Heart left ventricle (tissue), 16 donors: ENCODE measurements at regions not wholly inside any gene's neighbourhood (a gene's known extent, or its start where the extent isn't known, plus 50 kb on each side); places are given as distances from the start of the nearest gene placed in this dataset.

ENCODE experiments used
- ATAC-seq, 4 donors: fragments of 200-7000 bp; cut with Tn5 transposase; one replicate each; pipeline ENCODE4 v1.9.1; 2020 to 2022; ENCODE audit warnings: moderate library complexity in 4 of 4, mild to moderate bottlenecking in 3 of 4, moderate number of reproducible peaks in 1 of 4
- DNase-seq, 5 donors: peaks; one replicate each; pipeline ENCODE4 v3.0.0-alpha.2; 2020
- H3K27ac ChIP-seq, 12 donors: fragments of 200-600 bp; sonication (generic) in 4 of 12; one replicate each; pipeline versions ENCODE4 v1.5.0 to v1.8.0; 2016 to 2022; ENCODE audit warnings: mild to moderate bottlenecking in 2 of 12
- H3K27me3 ChIP-seq, 9 donors: fragments of 200-600 bp; sonication (generic) in 2 of 9; one replicate each; pipeline versions ENCODE4 v1.5.1 to v1.8.0; 2016 to 2022; ENCODE audit warnings: mild to moderate bottlenecking in 3 of 9
- H3K36me3 ChIP-seq, 9 donors: fragments of 200-600 bp; sonication (generic) in 2 of 9; one replicate each; pipeline versions ENCODE4 v1.5.0 to v1.8.0; 2018 to 2022; ENCODE audit warnings: mild to moderate bottlenecking in 2 of 9
- H3K4me1 ChIP-seq, 12 donors: fragments of 200-600 bp; sonication (generic) in 4 of 12; one replicate each; pipeline versions ENCODE4 v1.5.0 to v1.8.0; 2016 to 2022; ENCODE audit warnings: mild to moderate bottlenecking in 3 of 12
- H3K4me3 ChIP-seq, 12 donors: fragments of 200-600 bp; sonication (generic) in 4 of 12; one replicate each; pipeline versions ENCODE4 v1.5.0 to v1.8.0; 2017 to 2022; ENCODE audit warnings: mild to moderate bottlenecking in 9 of 12, moderate library complexity in 4 of 12
- H3K9me3 ChIP-seq, 12 donors: fragments of 200-600 bp; sonication (generic) in 4 of 12; one replicate each; pipeline versions ENCODE4 v1.5.0 to v1.8.0; 2016 to 2022; ENCODE audit warnings: mild to moderate bottlenecking in 1 of 12
- CTCF ChIP-seq, 12 donors: fragments of 200-600 bp; sonication (generic) in 4 of 12; IDR thresholded peaks; one replicate each; pipeline versions ENCODE4 v1.5.0 to v1.8.0; 2018 to 2022; ENCODE audit warnings: antibody characterized with exemption in 12 of 12, mild to moderate bottlenecking in 5 of 12
- POLR2A ChIP-seq, 2 donors: fragments of 450-650 bp; IDR thresholded peaks; one replicate each; pipeline ENCODE4 v1.6.1; 2017; ENCODE audit warnings: antibody characterized with exemption in 2 of 2, mild to moderate bottlenecking in 2 of 2, moderate library complexity in 2 of 2
- WGBS, 4 donors: extraction: QIAGEN DNeasy Blood & Tissue Kit in 2 of 4; methylation state at CpG; one replicate each; pipeline versions ENCODE4 v1.1.5 to v1.1.7; 2013 to 2018; 5-methylcytosine and 5-hydroxymethylcytosine counted together
- intact Hi-C, 10 donors: fragments of 100-400 bp; cut with DNase I; formaldehyde crosslinking; loops; one replicate each; pipeline versions ENCODE4 v1.11.1 to v1.14.2; 2022
- donor health status: ischemic (EF 13 %, LVEDD 7.1; RV severe dilation, severe dysfunction).
- donor health status: healthy with polysubstance abuse.
- donor health status: DM: no; HTN: yes; CAD: no.
- donor health status: DM: no; HTN: no; CAD: no.
- donor health status: ischemic (EF 25% LVEDD 6.9; RV normal size, moderate dysfunction).
- donor health status: ischemic (EF 25% LVEDD 5.7; RV mildly dilated, moderate dysfunction).
- donor health status: healthy.
- donor health status: DM: yes; HTN: yes; CAD: no.
- donor health status: ischemic (EF 35%, LVEDD 5.7; RV mildly dilated, moderate dysfunction).
- donor health status: nonischemic (EF 11% LVEDD 7.7; RV severe dilation, severe dysfunction).
- donor health status: DM: yes; HTN: yes; CAD: no.
- donor health status: PGD.
- donor health status: ischemic (EF 29% LVEDD 5.4; RV normal size, mild dysfunction).
- donor health status: nonischemic (EF 23%, LVEDD 6.1; RV moderate dilation, normal function).

GRCh38 chr11:91639359-91639758 lies 585.3 kb upstream of the FAT3 start:
- DNase-seq (no peak), ATAC-seq (no peak)
- Histone ChIP-seq H3K36me3 (no peaks in the 10 kb centered on the region), H3K27ac (no peak overlapping the region), H3K4me1 (no peaks in the 10 kb centered on the region), H3K27me3 (no peaks in the 10 kb centered on the region), H3K4me3 (no peak overlapping the region), H3K9me3 (no peaks in the 10 kb centered on the region)
- intact Hi-C loops: no loop called here
- WGBS, 4 donors: 77 to 84% (median 81%) methylated on average over 2 of the region's 2 CpGs
- TF ChIP-seq POLR2A (IDR thresholded peaks at IDR 0.05): no peak
- TF ChIP-seq CTCF (IDR thresholded peaks at IDR 0.05): no peak

- Histone ChIP-seq H3K27me3 (no peaks in the 10 kb centered on the region), H3K4me1 (no peaks in the 10 kb centered on the region), H3K9me3 (no peaks in the 10 kb centered on the region), H3K36me3 (no peaks in the 10 kb centered on the region), H3K4me3 (no peak overlapping the region), H3K27ac (no peak overlapping the region)
- no peak for ATAC-seq
- intact Hi-C loops: no loop called here
- 75 to 82% (median 78%) methylated on average over 4 of the region's 4 CpGs for WGBS, 4 donors
- TF ChIP-seq CTCF (IDR thresholded peaks at IDR 0.05) (no peak), POLR2A (IDR thresholded peaks at IDR 0.05) (no peak)
- DNase-seq: no peak
Observed at GRCh38 chr11:91630916-91631673, 593.5 kb upstream of the FAT3 start.

GRCh38 chr11:91625495-91625894 lies 599.1 kb upstream of the FAT3 start:
- TF ChIP-seq CTCF (IDR thresholded peaks at IDR 0.05): no peak
- no peak for TF ChIP-seq POLR2A (IDR thresholded peaks at IDR 0.05)
- Histone ChIP-seq H3K9me3 (peaks cover 0 to 4% (median 0%) of the 10 kb centered on the region in 12 donors), H3K4me1 (no peaks in the 10 kb centered on the region), H3K4me3 (no peak overlapping the region), H3K36me3 (no peaks in the 10 kb centered on the region), H3K27me3 (no peaks in the 10 kb centered on the region), H3K27ac (no peak overlapping the region)
- no peak for DNase-seq
- 39 to 47% (median 42%) methylated on average over 1 of the region's 1 CpG for WGBS, 4 donors
- intact Hi-C loops: no loop called here
- no peak for ATAC-seq

GRCh38 chr11:91624021-91624420 lies 600.6 kb upstream of the FAT3 start:
- DNase-seq: no peak

More at GRCh38 chr11:91624021-91624420, 600.6 kb upstream of the FAT3 start:
- WGBS, 4 donors: 89 to 91% (median 91%) methylated on average over 5 of the region's 5 CpGs
- H3K4me3 ChIP-seq: no peak overlapping the region
- H3K27me3 ChIP-seq: no peaks in the 10 kb centered on the region
- no peak overlapping the region for H3K27ac ChIP-seq
- no peak for ATAC-seq
- TF ChIP-seq POLR2A (IDR thresholded peaks at IDR 0.05) (no peak), CTCF (IDR thresholded peaks at IDR 0.05) (no peak)
- H3K9me3 ChIP-seq: peaks cover 0 to 10% (median 0%) of the 10 kb centered on the region in 12 donors
- intact Hi-C loops: no loop called here
- no peaks in the 10 kb centered on the region for H3K4me1 ChIP-seq
- no peaks in the 10 kb centered on the region for H3K36me3 ChIP-seq
